Glomerular visceral epithelial cell (primary cell): ENCODE measurements at regions not wholly inside any gene's neighbourhood (a gene's known extent, or its start where the extent isn't known, plus 50 kb on each side); places are given as distances from the start of the nearest gene placed in this dataset.

ENCODE experiments used
- DNase-seq: peaks from one replicate; pipeline ENCODE4 v3.0.0-alpha.2; 2016; ENCODE audit errors: extremely low spot score

GRCh38 chr16:61323456-61323855 lies 712.8 kb downstream of the CDH8 start:
- DNase-seq = no peak

DNA sequence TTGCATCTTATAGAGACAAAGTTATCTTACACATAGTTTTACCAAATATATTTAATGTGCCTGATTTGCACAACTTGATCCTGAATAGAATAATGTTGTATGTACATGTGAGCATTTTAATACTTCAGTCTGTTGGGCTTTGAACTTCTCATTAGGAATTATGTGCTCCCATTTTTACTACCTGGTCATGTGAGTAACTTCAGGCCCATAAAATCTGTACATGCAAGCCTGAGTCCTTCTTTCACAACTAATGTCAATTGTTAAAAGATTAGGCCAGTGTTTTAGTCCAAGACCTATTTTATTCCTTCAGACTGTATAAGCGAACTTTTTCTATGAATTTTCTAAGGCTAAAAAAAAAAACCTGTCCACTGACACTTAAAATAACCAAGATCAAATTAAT lies 715.4 kb downstream of the CDH8 start:
- DNase-seq = no peak

DNA sequence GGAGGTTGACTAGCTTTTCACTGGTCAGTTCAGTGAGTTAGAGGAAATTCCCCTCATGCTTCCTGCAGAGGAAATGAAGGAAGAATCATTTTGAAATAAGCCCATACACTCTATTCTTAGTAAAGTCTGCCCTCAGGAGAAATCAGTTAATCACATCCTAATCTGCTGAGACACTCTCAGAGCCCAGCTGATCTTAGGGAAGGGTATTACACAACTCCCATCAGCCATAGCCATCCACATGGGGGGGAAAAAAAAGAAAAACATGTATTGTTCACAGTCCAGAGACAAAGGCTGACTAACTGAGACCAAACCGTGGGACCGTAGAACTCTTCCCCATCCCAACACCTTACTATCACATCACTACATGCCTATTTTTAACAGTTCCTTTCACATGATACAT lies 722.3 kb downstream of the CDH8 start:
- no peak for DNase-seq

- DNase-seq = no peak
Measured at GRCh38 chr16:61309386-61309785, 726.9 kb downstream of the CDH8 start.

DNA sequence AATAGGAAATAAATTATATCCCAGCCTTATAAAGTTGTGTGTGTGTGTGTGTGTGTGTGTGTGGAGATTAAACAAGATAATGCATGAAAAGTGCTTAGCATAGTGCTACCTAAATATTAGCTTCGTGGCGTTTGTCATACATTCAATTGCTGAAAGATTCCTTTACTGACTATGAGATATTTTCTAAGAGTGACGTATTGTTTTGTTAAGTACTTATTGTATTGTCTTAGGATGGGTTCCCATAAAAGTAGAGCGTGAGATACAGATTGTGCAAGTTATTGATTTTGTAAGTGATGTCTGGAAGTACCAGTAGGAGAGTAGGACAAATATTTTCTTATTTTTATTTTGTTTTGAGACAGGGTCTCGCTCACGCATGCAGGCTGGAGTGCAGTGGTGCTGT lies 730.0 kb downstream of the CDH8 start:
- no peak for DNase-seq

DNA sequence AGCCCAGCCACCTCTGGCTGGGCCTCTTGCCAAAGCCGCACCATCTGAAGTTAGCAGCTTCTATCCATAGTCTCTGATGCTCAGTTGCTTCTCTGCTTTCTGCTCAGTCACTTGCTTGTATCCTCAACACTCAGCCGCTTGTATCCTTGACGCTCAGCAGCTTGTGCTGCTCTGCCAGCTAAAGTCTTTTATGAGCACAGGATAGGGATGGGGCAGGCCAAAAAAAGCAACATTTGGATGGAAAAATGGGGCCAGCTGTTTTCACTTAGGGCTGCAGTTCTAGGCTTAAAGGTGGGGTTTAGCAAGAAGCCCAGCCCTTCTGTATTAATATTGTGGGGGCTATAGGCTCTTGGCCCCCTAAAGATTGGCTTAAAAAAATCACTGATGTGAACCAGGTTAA lies 739.4 kb downstream of the CDH8 start:
- no peak for DNase-seq

GRCh38 chr16:61296305-61296704 lies 739.9 kb downstream of the CDH8 start:
- no peak for DNase-seq

DNA sequence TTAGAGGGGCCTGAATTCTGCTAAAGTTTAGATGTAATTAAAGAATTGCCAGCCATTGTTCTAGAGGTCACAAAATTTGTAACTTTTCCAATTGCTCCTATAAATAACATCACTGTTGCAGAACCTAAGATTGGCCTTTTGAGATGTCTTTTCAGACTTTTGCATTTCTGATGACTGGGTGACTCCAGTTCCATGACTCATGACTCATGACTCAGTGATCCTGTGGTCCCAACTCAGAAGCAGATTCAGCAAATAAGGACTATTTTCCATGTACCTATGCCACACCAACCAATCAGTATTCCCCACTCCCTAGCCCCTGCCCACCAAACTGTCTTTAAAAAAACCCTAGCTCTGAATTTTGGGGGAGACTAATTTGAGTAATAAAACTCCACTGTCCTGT lies 740.9 kb downstream of the CDH8 start:
- DNase-seq = no peak

DNA sequence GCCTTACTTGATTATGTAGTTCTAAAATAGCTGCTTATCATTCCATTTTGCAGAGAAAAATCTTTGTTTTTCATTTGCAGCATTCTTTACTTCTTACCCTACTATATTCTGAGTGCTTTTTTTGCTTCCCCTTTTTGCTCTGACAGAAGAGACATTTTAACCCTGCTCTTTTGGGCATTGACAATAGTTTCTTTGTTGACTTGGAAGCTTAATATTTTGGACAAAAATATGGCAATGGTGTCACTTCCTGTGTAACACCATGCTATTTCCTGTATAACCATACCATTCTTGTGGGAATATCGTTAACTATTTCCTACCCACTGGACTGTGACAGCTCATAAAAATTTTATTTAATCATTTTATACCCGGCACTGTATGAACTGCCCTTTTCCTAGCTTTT lies 747.1 kb downstream of the CDH8 start:
- DNase-seq = no peak

DNA sequence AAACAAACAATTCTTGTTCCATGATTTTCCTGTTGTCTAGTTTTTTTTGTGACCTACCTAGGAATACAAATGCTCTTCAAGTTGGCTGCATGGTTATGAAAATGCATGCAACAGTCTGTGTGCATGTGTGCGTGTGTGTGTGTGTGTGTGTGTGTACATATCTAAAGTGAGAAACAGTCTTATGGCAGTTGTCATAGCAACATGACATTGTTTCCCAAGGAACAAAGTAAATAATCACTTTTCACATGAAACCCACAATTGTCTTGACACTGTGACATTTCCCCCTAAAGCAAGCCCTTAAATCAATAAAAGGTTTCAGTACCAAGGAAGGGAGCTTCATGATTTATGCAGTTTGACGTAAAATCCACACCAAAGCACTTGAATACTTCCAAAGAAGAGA lies 758.4 kb downstream of the CDH8 start:
- no peak for DNase-seq

- DNase-seq = no peak
Measured at GRCh38 chr16:61274211-61274610, 762.0 kb downstream of the CDH8 start.

DNA sequence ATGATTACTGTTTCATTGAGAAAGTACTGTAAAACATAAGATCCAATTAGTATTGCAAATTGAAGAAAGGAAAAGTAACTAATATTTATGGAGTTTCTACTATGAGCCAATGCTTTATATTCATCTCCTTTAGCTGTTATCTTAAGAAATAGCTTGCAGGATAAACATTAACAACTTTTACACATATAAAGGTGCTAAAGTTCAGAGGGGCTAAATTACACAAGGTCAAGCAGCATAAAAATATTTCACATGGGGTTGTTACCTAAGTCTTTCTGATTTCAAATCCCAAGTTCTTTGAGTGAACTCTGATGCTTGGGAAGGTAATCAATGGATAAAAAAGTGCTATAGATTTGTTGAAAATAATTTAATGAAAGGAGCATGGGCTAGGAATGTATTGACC lies 765.5 kb downstream of the CDH8 start:
- no peak for DNase-seq

DNA sequence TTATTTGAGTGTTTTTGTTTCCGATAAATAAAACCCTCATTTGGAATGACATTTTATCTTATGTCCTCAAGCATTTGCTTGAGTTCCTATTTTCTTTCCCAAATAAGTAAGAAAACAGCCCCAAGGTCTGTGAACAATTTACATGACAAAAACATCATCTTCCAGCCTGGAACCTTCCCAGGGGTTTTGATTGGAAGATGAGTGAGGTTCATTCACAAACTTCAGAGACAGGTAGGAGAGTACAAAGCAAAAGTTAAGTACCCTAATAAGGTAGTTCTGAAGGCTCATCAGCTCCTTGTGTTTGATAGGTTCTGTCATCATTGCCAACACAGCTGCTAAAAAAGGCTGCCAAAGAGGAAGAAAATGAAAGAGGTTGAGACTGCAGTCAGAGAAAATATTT lies 772.8 kb downstream of the CDH8 start:
- DNase-seq = no peak

DNA sequence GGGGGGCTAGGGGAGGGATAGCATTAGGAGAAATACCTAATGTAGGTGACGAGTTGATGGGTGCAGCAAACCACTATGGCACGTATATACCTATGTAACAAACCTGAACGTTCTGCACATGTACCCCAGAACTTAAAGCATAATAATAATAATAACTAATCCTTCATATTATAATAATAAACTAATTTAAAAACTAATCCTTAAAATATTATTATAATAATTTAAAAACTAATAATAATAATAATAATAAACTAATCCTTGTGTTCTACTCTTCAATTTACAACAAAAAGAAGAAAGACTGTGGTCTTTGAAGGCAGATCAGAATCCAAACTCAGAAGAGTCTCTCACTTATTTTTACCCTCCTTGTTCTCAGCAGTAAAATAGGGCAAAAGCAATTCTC lies 774.9 kb downstream of the CDH8 start:
- DNase-seq = no peak

GRCh38 chr16:61246592-61246991 lies 789.6 kb downstream of the CDH8 start:
- DNase-seq = no peak

- DNase-seq = no peak
Measured at GRCh38 chr16:61243954-61244353, 792.3 kb downstream of the CDH8 start.

DNA sequence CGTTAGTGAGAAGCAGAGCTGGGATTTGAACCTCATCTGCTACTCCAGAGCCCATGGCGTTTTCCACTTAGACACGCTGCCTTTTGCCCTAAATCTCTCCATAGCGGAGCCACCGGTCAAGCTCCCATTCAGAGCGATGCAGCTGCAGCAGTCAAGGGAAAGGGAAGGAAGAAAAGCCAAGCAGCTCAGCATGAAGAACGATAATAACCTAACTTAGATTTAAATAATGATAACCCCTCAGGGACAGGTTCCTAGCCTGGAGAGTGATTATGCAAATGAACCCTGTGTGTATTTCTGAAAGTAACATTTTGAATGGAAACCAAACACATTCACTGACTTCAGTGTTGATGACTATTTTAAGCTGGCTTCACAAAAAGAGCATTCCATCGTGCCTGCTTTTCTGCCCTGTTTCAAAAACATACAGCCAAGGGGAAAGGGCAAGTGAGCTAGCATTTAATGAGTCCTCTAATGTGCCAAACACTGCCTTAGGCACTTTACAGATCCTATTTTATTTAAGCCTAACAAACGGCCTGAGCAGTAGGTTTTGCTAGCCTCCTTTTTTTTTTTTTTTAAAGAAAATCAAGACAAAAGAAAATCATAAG lies 798.3 kb downstream of the CDH8 start:
- no peak for DNase-seq

DNA sequence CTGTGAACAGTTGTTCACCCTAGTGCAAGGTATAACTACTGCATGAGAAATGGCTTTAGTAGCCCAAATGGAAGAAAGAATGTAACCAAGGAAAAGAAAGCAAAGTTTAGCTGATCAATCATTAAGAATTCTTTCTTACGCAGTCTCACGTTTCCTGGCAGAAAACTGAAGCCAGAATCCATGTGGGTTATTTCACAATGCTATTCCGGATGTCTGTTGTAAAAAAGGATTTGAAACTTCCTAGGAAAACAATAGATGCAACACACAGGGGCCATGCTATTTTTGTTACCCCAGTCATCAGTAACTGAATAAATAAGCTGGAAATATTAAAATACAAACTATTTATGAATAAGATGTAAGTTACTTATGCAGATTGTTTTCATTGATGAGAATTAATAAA lies 802.5 kb downstream of the CDH8 start:
- DNase-seq = no peak

GRCh38 chr16:61228371-61228770 lies 807.9 kb downstream of the CDH8 start:
- no peak for DNase-seq

DNA sequence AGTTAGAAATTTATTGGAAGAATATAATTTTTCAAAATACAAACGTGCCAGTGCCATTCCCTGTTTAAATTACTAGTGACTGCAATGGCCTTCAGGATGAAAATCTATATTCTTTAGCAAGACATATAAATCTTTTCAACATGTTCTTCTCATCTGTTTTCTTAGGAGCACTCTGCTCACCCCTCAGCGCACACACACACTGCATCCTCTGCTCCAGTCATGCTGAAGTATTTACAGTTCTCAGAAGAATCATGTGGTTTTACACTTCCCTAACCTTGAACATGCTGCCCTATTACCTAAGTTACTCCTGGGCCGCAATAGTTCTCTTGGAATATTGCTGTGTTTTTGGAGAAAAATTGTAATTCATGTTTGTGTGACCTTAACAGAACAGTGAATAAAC lies 820.6 kb downstream of the CDH8 start:
- no peak for DNase-seq

DNA sequence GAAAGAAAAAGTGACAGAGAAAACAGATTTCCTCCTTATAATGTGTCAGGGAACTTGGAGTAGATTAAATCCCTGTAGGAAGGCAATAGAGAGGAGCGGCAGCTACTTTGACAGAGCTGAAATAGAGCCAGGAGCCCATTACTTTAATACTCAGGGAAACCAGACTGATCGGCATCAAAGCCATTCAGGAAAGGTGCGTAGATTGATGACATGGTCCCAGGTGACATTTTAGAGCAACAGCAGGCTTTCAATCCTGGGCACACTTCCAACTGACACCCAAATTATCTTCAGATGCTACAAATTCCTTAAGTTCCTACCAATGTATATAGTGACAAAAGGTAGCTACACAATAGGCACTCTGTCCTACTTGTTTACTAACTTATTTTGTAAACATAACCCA lies 821.5 kb downstream of the CDH8 start:
- no peak for DNase-seq

- DNase-seq = no peak
Measured at GRCh38 chr16:61210076-61210475, 826.2 kb downstream of the CDH8 start.

GRCh38 chr16:61195006-61195405 lies 841.2 kb downstream of the CDH8 start:
- no peak for DNase-seq

GRCh38 chr16:61194573-61194972 lies 841.7 kb downstream of the CDH8 start:
- no peak for DNase-seq

DNA sequence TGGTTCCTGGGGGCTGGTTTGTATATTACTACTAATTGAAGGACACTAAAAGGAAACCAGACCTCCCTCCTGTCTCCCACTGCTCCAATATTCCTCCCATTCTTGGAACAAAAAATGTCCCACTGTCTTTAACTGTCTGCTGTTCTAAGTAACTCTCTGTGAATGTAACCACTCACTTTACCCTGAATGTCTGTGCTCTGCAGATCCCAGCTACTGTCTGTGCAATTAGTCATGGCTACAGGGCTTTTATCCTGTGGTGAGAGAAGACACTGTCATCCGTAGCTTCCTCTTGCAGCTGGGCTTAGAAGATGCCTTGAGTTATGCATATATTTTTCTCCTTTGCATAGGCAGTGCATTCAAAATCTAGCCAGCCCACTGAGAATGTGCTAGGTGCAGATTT lies 853.8 kb downstream of the CDH8 start:
- DNase-seq = no peak
